Liver (tissue), 2 donors: ENCODE measurements at regions not wholly inside any gene's neighbourhood (a gene's known extent, or its start where the extent isn't known, plus 50 kb on each side); places are given as distances from the start of the nearest gene placed in this dataset.

Source experiments
- YY1 ChIP-seq: IDR thresholded peaks from 2 replicates; pipeline ENCODE4 v1.6.1; 2016; ENCODE audit warnings: antibody characterized with exemption, mild to moderate bottlenecking
- TF ChIP-seq, protein P1 (sequence below): fragments of 150-350 bp; IDR thresholded peaks from 2 replicates; pipeline ENCODE4 v1.5.1; 2017; ENCODE audit warnings: improper control_type of control experiment, low read depth, low read length; ENCODE audit not compliant: missing input control
- TF ChIP-seq, protein P2 (sequence below): IDR thresholded peaks from 2 replicates; pipeline ENCODE4 v1.6.1; 2016; ENCODE audit warnings: antibody characterized with exemption
- donor health status: healthy.

DNA sequence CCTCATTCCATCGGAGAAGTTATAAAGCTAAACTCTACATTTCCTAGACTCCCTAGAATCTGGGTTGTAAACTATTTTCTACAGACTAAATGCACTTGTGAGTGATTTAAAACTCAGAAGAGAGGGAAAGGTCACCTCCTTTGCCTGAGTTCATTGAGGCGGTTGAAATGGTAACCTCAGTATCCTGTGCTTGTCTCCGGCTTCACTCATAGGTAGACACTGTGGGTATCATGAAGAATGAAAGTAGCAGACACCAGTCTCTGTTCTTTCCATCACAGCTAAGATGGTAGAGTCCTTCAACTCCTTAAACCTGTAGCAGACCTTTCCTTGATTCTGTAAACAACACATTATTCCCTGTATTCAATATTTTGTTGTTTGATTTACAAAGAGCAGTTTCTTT is 291.3 kb upstream of the ANKRD50 start:
- TF ChIP-seq, protein P1, sequence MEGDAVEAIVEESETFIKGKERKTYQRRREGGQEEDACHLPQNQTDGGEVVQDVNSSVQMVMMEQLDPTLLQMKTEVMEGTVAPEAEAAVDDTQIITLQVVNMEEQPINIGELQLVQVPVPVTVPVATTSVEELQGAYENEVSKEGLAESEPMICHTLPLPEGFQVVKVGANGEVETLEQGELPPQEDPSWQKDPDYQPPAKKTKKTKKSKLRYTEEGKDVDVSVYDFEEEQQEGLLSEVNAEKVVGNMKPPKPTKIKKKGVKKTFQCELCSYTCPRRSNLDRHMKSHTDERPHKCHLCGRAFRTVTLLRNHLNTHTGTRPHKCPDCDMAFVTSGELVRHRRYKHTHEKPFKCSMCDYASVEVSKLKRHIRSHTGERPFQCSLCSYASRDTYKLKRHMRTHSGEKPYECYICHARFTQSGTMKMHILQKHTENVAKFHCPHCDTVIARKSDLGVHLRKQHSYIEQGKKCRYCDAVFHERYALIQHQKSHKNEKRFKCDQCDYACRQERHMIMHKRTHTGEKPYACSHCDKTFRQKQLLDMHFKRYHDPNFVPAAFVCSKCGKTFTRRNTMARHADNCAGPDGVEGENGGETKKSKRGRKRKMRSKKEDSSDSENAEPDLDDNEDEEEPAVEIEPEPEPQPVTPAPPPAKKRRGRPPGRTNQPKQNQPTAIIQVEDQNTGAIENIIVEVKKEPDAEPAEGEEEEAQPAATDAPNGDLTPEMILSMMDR = no peak
- TF ChIP-seq, protein P2, sequence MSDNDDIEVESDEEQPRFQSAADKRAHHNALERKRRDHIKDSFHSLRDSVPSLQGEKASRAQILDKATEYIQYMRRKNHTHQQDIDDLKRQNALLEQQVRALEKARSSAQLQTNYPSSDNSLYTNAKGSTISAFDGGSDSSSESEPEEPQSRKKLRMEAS = no peak
- no peak for TF ChIP-seq YY1
